ENCODE measurements at regions not wholly inside any gene's neighbourhood (a gene's known extent, or its start where the extent isn't known, plus 50 kb on each side); places are given as distances from the start of the nearest gene placed in this dataset.

DNA sequence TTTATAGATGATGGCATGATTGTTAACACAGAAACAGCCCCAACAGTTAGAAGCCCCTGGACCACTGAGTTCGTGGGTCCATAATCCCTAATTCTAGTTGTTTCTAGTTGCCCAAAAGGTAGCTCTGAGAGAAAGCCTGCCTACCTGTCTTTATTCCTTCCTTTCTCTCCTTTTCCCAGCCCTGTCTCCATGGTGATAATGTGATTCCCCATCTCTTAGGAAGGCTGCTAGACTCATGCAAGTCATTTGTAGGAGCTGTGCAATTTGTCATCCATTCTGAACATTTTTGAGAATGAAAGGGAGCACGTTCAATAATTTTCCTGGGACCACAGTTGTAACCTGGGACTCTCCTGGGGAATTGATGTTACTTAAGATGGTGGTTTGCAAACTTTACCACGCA is 183.4 kb downstream of the EMX2 start:
- TF ChIP-seq, protein P1, sequence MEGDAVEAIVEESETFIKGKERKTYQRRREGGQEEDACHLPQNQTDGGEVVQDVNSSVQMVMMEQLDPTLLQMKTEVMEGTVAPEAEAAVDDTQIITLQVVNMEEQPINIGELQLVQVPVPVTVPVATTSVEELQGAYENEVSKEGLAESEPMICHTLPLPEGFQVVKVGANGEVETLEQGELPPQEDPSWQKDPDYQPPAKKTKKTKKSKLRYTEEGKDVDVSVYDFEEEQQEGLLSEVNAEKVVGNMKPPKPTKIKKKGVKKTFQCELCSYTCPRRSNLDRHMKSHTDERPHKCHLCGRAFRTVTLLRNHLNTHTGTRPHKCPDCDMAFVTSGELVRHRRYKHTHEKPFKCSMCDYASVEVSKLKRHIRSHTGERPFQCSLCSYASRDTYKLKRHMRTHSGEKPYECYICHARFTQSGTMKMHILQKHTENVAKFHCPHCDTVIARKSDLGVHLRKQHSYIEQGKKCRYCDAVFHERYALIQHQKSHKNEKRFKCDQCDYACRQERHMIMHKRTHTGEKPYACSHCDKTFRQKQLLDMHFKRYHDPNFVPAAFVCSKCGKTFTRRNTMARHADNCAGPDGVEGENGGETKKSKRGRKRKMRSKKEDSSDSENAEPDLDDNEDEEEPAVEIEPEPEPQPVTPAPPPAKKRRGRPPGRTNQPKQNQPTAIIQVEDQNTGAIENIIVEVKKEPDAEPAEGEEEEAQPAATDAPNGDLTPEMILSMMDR (IDR thresholded peaks at IDR 0.05; ENCODE audit: low read depth, low read length): no peak
- no peak for DNase-seq (ENCODE audit: extremely low read depth, low read depth)

DNA sequence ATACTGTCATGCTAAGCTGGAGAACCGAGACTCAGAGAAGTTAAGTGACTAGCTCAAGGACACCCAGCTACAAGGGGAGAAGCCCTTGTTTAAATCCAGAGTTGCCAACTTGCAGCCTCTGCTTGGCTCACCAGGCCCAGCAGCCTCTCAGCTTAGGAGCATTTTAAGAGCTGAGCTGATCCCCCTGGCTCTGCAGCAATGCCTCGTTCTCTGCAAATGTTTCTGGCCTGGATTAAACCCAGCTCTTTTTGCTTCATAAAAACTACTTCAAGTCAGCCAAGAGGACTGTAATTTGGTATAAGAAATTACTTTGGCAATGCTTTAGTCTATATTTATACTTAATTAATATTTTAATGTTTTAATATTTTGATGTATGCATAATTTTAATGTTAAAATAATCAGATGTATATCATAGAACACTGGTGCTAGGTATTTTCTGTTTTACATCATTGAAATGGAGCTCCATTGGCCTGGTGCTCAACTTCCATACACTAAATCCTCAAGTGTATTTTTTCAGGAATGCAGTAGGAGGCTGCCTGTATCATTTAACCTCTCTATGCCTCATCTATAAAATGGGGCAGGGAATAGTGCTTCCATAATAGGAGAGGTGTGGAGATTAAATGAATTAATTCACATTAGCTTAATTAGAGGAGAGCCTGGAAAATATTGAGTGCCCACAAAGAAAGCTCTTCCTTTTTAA is 184.2 kb downstream of the EMX2 start:
- no peak for DNase-seq (ENCODE audit: extremely low read depth, low read depth)
- TF ChIP-seq, protein P1 (IDR thresholded peaks at IDR 0.05; ENCODE audit: low read depth, low read length): no peak

DNA sequence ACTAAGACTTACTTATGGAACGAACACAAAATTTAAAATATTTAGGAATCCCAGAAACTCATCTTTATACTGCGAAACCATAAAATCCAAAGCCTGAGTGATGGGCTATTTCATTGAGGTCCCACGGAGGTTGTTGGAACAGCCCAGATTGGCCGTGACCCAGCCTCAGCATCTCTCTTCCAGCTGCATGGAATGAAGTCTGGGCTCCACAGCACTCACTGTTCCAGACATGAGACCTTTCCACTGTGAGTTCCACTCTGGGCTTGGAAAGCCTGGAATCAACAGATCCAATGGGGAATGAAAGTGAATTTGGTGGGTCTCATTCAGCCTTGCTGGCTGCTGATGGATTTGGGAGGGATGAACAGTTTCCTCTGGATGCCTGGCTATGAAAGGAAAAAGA is 184.9 kb downstream of the EMX2 start:
- no peak for DNase-seq (ENCODE audit: extremely low read depth, low read depth)
- TF ChIP-seq, protein P1 (IDR thresholded peaks at IDR 0.05; ENCODE audit: low read depth, low read length): no peak

DNA sequence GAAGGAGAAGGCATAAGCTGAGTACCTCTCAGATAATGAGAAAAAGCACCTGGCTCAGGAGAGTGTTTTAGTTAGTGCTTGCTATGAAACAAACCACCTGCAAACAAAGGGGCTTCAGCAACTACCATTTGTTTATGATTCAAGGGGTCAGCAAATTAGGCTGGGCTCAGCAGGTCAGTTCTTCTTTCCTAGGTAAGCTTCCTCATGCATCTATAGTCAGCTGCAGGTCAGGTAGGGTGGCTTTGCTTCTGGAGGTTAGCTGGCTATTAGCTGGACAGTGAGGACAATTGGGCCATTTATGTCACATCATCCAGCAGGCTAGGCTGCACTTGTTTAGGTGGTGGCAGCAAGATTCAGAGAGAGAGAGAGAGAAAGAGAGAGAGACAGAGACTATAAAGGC is 185.5 kb downstream of the EMX2 start:
- TF ChIP-seq, protein P1 (IDR thresholded peaks at IDR 0.05; ENCODE audit: low read depth, low read length): no peak
- DNase-seq (ENCODE audit: extremely low read depth, low read depth): no peak

DNA sequence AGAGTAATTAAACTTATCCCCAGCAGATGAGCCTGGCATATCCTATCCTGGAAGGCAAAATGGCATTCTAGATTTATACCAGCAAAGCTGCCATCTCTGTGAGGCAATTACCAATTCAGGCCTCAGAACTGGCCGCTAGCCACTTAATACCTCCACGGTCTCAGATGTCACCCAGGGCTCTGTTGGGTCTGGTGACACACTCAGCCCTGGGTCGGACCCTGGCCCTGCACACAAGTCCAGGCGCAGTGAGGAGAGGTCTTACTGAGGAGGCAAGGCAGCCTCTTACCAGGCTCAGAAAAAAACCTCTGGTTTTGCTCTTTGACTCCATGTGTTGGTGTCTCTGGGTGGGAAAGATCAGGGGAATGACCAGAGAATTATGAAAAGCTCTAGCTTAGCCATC is 186.6 kb downstream of the EMX2 start:
- TF ChIP-seq, protein P1 (IDR thresholded peaks at IDR 0.05; ENCODE audit: low read depth, low read length): no peak
- no peak for DNase-seq (ENCODE audit: extremely low read depth, low read depth)

DNA sequence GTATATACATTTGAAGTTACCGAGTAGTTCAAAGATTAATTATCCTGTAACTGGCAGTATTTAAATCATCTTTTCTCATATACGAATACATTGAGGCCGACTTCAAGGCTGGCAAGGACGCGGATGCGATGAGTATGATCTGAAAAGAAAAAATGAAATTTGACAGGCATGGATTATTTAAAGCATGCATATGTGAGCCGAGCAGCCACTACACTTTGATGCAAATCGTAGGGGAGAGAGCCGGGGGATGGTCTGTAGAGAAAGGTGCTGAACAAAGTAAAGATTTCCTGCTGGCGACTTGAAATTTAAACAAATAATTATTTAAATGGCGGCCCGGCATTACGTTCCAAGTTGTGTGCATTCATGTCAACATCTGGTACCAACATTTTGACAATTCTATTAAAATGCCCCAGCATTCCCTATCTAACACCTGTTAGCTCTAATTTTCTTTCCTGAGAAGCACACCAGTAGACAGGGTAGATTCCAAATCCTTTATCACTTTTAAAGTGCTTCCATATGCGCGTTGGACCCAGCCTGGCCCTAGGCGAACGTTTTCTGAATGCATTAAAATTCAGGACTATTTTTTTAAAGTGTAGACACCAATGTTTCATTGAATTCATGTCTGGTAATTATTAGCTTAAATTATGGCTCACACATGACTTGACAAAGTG is 188.7 kb downstream of the EMX2 start:
- TF ChIP-seq, protein P1 (IDR thresholded peaks at IDR 0.05; ENCODE audit: low read depth, low read length): no peak

DNA sequence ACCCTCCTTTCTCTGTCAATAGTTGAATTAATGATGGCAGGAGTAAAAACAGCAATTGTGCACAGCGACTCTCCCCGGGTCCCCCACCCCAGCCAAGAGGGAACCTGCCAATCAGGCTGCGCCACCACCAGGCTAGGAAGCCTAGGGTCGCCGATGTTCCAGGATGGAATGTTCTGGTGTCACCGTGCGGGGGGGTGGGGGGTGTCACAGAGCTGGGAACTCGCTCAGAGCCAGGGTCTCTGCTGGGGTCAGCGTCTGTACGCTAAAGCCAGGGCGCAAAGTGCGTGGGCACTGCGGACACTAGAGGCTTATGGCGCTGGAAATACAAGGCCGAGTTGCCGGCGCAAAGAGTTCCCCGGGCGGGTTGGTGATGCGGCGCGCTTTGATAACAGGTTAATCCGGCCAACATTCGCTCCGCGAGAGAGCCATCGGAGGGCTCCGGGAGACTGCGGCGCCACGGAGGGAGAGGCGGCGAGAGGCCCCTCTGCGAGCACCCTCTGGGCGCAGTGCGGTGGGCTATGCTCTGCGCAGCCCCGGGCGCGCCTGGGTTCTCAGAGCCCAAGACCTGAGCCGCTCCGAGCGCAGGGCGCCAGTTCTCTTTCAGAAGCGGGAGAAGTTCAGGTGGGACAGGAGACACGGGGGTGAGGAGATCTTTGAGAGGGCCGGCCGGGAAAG is 192.3 kb downstream of the EMX2 start:
- no peak for DNase-seq (ENCODE audit: extremely low read depth, low read depth)
- TF ChIP-seq, protein P1 (IDR thresholded peaks at IDR 0.05; ENCODE audit: low read depth, low read length): no peak

More for the DNA sequence above, 188.7 kb downstream of the EMX2 start:
- DNase-seq (ENCODE audit: extremely low read depth, low read depth): no peak
